GM19351 (cell line): ENCODE measurements at regions not wholly inside any gene's neighbourhood (a gene's known extent, or its start where the extent isn't known, plus 50 kb on each side); places are given as distances from the start of the nearest gene placed in this dataset.
"Not testable (repeated sequence)": the region's sequence is repeated elsewhere in the genome, so short reads cannot be mapped to it uniquely, and the experiment has no call there.

Source experiments
- ATAC-seq: cut with Tn5 transposase; IDR thresholded peaks from one replicate; pipeline ENCODE4 v1.9.1; 2021; ENCODE audit warnings: mild to moderate bottlenecking, moderate library complexity; ENCODE audit not compliant: unreplicated experiment

- no peak for ATAC-seq
These were observed 321.7 kb upstream of the ZC3H15 start for GRCh38 chr2:186164325-186164724.

GRCh38 chr2:186170693-186171092 is 315.4 kb upstream of the ZC3H15 start:
- ATAC-seq: no peak

GRCh38 chr2:186181625-186182024 is 304.4 kb upstream of the ZC3H15 start:
- no peak for ATAC-seq

- ATAC-seq: not testable (repeated sequence)
These were observed 303.7 kb upstream of the ZC3H15 start for GRCh38 chr2:186182366-186182765.

- no peak for ATAC-seq
These were observed 302.7 kb upstream of the ZC3H15 start for GRCh38 chr2:186183406-186183805.

GRCh38 chr2:186187854-186188253 is 298.2 kb upstream of the ZC3H15 start:
- no peak for ATAC-seq

GRCh38 chr2:186189816-186190215 is 296.2 kb upstream of the ZC3H15 start:
- ATAC-seq: no peak

- no peak for ATAC-seq
These were observed 290.4 kb upstream of the ZC3H15 start for GRCh38 chr2:186195696-186196095.

GRCh38 chr2:186197955-186198354 is 288.1 kb upstream of the ZC3H15 start:
- ATAC-seq: no peak

- ATAC-seq: no peak
These were observed 287.0 kb upstream of the ZC3H15 start for GRCh38 chr2:186199029-186199428.

GRCh38 chr2:186201371-186201770 is 284.7 kb upstream of the ZC3H15 start:
- no peak for ATAC-seq

GRCh38 chr2:186205254-186205911 is 280.7 kb upstream of the ZC3H15 start:
- ATAC-seq: no peak

GRCh38 chr2:186209532-186209931 is 276.5 kb upstream of the ZC3H15 start:
- ATAC-seq: no peak

- ATAC-seq: no peak
These were observed 265.7 kb upstream of the ZC3H15 start for GRCh38 chr2:186220409-186220808.

- no peak for ATAC-seq
These were observed 256.8 kb upstream of the ZC3H15 start for GRCh38 chr2:186229265-186229664.

GRCh38 chr2:186241874-186242273 is 244.2 kb upstream of the ZC3H15 start:
- no peak for ATAC-seq

GRCh38 chr2:186254759-186255158 is 231.3 kb upstream of the ZC3H15 start:
- no peak for ATAC-seq

- ATAC-seq: no peak
These were observed 230.2 kb upstream of the ZC3H15 start for GRCh38 chr2:186255823-186256222.

GRCh38 chr2:186256540-186256939 is 229.5 kb upstream of the ZC3H15 start:
- ATAC-seq: peak; percentile 96

- ATAC-seq: no peak
These were observed 222.3 kb upstream of the ZC3H15 start for GRCh38 chr2:186263673-186264250.

- ATAC-seq: no peak
These were observed 216.5 kb upstream of the ZC3H15 start for GRCh38 chr2:186269536-186269935.

GRCh38 chr2:186273953-186274352 is 212.1 kb upstream of the ZC3H15 start:
- ATAC-seq: no peak
